HG02870 (cell line): ENCODE measurements at regions not wholly inside any gene's neighbourhood (a gene's known extent, or its start where the extent isn't known, plus 50 kb on each side); places are given as distances from the start of the nearest gene placed in this dataset.

Source experiments
- ATAC-seq: cut with Tn5 transposase; IDR thresholded peaks from one replicate; pipeline ENCODE4 v1.9.1; 2021; ENCODE audit warnings: mild to moderate bottlenecking, moderate library complexity; ENCODE audit not compliant: unreplicated experiment

DNA sequence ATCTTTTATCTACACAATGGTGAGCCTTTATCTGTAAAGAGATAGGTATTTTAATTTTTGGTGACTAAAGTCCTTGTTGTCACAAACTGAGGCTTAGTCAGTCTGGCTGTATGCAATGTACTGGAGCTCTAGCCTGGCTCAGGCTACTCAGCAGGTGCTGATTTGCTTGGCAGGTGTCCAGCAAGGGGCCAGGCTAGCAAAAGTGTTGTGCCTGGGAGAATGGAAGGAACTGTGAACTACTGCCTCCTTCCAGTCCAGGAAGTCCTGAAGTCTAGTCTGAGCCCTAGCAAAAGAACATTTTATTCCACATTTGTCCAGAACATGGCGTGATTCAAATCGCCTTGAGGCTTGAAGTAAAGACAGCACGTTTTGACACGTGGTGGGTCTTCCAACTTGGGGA is 260.5 kb downstream of the CCDC85A start:
- ATAC-seq: no peak

DNA sequence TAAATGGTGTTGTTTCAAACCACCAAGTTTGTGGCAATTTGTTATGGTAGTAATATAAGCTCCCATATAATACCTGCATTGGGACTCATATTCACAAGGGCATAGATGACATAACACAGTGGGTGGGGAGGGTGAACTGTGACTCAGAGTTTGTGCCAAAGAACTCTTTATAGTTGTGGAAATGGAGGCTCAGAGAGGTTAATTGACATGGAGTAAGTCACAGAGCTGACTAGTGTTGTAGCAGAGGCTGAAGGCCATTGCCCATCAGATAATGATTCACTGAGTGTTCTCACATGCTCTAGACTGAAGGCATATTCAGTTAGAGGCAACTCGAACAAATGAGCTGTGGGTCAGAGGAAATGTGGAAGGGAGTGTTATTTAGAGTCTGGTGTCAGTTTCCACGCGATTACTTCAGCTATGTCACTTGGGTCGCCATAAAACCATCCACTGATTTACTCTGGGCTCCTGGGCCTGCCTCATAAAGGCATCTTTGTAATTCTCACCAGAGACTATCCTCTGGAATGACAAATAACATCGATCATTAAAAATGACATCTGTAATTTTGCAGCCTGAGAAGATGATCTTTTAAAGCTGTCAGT is 264.7 kb downstream of the CCDC85A start:
- ATAC-seq: no peak

DNA sequence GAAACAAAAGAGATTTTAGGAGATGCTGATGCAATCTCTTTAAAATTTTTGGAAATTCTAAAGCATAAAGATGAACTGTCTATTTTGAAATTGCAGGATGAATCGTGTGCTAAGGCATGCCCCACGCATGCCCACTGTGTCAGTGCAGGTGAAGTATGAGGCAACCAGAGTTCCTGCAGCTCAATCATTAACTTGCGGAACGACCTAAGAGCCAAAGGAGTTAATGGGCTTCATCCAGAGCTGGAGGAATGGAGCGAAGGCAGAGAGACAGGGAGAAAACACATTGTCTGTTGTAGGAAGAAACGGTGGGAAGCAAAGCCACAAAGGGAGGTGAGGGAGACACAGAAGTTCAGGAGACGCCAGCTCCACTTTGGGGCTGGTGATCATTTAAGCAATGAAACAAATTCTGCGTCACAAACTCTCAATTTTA is 265.2 kb downstream of the CCDC85A start:
- no peak for ATAC-seq

DNA sequence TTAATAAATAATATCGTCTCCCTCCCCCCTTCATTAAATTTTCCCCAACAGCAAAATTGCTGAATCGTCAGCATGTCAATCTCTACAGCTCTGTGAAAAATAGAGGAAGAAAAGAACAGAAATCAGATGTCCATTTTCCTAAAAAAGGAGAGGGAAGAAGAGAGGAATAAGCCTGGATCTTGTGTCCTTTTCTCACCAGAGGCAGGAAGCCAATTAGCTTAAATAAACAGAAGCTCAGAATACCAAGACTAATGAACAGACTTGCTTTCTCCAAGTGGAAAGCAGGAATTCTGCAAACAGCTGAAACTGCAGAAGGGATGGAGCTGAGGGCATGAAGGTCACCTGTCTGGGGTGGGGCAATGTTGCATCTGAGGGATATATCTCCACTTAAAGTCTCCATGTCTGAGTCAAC is 265.7 kb downstream of the CCDC85A start:
- ATAC-seq: no peak

DNA sequence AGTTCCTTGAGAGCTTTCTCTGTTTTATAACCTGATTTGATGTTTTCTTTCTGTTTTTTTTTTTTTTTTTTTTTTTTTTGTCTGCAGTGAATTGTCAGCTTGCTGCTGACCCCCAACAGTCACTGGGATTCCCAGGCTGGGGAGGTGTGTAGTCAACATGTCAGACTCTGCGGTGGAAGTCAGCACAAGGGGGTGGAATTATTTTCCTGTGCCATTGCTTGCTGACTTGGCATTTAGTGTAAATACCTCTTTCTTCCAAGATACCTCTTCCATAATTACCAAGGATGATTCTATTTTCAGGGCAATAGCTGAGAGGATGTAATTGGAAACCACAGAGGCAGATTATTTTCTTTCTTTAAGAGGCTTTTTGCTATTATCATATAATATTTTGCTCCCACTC is 266.3 kb downstream of the CCDC85A start:
- ATAC-seq: no peak

DNA sequence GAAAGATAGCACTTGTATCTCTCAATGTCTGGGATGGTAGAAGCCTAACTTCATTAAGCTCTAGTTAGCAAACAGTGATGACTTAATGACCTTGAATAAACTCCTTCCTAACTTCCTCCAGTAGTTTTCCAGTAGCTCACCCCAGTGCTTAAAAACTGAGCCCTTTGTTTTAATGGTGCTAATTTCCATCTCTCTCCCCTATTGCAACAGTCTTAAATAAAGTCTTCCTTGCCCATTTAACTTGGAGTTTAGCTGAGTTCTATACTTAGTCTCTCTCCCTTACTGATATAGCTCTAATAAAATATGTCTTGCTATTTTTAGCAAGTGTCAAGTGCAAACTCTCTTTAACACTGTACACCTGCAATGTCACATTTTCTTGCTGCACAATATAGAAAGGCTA is 267.0 kb downstream of the CCDC85A start:
- ATAC-seq: no peak

DNA sequence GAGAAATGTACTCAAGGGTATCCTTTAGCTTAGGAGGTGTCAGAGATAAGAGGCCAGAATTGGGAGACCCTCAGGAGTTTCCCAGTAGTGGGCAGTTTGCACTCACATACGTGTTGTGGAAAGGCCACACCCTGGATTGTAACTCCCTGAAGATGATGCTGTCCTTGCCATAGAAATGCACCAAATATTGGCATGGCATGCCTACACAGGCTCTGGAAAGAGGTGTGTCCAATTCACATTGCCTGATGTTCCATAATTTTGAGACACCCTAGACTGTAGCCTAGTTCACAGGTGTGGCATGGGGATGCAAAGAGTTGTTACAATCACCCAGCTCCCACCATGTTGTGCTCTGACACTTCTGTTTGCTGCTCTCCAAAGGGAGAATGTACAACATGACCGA is 271.9 kb downstream of the CCDC85A start:
- no peak for ATAC-seq

DNA sequence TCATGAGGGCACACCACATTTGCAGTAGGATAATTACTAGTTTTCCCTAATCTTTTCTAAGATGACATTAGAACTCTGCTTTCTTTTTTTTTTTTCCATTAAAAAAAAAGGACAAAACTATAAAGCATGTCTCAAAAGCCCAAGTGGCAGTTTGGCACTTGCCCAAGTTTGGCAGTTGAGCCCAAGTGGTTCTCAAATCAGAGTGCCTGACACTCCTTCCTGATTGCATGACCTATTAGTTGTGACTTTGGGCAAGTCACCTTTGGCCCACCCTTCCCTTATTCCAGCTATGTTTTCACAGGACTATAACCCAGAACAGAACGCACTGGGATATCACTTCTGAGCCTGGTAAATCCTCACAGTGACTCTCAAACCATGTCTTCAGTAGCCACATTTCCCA is 273.0 kb downstream of the CCDC85A start:
- ATAC-seq: no peak

DNA sequence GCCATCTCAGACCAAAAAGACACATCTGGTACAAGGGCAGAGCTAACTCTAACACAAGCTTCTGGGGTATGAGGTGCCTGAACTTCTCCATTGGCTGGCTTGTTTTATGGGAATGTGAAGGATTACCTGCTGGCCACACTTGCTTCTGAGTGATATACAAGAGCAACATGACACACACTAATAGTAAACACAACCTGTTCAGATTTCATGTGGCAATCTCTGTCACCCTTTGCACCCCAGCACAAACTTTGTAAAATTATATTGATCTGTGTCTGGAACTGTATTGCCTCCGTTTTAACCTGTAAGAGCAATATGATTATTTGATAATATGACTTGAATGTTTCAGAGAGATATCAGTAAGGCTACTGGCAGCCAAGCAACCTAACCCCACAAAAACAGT is 276.7 kb downstream of the CCDC85A start:
- ATAC-seq: no peak

DNA sequence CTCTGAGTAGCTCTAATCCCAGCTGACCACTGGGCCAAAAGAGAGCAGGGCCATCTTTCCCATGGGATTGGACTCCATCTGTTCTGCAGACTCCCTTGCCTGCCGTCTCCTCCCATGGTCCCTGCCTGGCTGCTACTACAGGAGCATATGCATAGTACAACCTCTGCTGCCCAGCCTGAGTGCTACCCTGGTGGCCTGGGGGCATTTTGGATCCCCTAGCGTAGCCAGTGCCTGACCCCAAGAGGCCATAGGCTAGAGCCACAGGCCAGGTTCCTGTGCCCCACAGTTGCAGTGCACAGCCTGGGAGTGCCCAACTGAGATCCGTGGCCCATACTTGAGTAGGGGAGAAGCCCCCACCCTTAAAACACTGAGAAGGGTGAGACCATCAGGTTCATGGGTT is 280.3 kb downstream of the CCDC85A start:
- no peak for ATAC-seq

DNA sequence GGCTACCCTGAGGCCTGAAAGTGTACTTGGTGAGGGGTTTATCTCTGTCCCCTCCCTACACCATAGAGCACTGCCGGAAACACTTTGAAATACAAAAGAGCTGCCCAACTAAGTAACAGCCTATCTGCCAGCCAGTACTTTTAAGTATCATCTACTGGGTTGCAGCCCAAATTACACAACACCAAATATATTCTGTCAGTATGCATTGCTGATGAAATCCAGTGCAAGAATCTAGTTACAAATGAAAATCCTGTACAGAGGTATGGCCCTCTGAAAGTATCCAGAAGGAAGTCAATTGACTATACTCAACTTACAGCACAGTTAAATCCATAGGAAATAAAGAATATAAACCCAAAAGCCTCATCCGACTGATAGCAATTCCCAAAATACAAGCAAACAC is 280.8 kb downstream of the CCDC85A start:
- no peak for ATAC-seq

DNA sequence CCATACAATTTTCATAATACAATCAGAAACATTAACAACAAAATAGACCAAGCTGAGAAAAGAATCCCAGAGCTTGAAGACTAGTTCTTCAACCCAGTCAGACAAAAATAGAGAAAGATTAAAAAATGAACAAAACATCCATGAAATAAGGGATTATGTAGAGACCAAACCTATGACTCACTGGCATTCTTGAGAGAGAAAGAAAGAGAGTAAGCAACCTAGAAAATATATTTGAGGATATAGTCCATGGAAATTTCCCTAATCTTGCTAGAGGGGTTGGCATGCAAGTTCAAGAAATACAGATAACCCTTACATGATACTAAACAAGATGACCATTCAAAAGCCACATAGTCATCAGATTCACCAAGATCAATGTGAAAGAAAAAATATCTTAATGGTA is 281.7 kb downstream of the CCDC85A start:
- no peak for ATAC-seq

DNA sequence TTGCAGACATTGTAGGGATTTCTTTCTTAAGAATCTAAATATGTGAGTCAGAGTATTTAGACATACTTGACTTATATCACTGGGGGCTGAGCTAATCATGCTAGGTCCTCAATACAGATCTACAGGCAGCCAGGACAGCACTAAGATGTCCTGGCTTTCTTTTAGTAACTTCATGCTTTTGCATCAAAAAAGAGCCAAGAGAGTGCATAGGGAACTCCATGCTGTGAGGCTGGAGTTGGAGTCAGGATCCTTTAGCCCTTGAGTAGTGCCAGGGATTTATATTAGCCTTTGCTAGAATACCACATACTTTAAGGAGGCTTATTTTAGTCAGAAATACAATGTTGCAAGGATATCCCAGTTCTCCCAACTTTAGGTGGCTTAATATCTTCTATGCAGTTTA is 289.7 kb downstream of the CCDC85A start:
- no peak for ATAC-seq

DNA sequence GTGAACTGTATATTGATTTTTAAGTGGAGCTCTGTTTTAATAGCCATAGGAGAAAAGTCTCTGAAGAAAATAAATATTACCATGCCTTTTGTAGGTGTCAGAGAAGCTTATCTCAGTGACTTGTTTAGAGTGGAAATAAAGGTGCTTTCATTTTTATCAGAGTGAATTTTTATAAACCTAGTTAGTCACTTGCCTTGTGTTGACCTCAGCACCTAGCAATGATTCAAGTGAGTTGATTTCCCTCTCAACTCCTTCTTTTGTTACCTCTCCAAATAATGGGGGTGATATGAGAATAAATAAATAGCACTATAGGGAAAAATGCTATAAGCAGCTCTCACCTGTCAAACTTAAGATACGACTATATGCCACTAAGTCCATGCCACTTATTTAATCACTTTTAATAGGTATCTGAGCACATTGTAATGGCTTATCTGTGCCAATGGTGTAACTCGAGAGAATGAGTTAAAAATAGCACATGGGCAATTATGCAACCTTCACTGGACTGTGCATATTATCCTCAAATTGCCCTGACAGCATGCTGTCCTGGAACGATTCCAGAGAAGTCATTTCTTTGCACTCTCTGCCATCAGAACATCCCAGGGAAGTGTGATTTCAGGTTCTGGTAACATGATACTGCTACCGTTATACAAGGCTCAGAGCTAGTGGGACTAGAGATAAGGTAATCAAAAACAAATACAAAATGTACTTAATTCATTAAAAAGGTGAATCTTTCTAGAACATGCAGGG is 290.8 kb downstream of the CCDC85A start:
- no peak for ATAC-seq

DNA sequence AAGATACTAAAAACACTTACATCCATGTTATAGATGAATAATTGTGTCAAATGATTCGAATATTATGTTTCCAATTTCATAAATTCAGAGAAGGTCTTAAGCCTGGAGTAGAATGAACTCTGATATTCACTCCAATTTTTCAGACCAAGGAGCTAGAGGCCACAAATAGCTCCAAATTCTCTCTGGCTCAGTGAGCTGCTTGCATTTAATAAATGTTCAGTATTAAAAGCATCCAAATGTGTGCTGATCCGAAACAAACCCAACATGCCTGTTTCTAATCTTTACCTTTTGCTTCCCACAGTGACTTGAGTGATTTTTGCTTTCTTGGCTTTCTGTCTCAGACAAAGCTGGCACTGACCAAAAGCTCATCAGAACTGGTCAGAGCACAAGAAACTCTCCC is 291.4 kb downstream of the CCDC85A start:
- no peak for ATAC-seq

DNA sequence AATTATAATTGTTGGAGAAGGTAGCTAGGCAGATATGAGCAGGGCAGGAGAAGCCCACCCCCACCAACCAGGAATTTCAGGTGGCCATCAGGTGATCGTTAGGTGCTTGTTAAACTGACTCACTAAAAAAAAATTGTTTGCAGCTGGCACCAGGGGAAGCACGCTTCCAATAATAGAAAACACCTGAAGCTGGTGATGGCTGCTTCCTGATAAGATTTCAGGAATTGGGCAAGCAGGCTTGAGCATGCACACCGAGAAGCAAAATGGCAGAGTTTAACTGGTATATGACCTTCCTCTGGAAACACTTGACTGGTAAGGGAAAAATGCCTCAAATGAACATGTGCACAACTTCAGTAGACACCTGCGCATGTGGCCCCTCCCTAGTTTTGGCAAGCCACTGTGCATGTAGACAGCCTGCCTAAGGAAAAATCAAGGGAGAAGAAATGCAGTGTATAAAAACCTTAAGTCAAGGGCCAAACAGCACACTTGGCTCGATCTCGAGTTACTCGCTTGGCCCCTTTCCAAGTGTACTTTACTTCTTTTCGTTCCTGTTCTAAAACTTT is 292.8 kb downstream of the CCDC85A start:
- no peak for ATAC-seq

DNA sequence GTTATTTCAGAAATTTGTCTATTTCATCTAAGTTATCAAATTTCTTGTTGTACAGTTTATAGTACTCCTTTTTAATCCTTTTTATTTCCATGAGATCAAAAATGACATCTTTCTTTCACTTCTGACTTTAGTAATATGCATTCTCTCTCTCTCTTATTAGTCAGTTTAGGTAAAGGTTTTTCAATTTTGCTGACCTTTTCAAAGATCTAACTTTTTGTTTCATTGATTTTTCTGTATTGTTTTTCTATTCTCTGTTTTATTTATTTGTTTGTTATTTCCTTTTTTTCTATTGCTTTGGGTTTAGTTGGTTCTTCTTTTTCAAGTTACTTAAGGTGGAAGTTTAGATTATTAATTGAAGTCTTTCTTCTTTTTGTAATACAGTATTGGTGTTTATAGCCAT is 294.2 kb downstream of the CCDC85A start:
- no peak for ATAC-seq

DNA sequence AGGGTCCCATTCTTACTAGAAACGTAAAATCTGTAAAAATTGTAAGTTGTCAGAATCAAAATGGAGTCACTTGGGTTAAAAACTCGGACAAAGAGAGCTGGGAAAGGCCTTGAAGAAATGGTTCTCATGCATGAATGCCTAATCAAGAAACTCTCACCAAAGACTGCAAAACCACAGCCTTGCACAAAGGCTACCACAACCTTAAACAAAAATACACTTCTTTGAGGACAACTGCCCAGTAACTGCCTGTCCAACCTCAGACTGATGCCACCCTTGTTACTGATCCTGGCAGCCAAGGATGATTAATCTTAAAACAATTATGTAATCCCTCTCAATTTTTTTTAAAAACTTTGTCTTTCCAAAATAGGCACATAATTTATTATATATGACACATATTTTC is 299.3 kb downstream of the CCDC85A start:
- ATAC-seq: no peak

DNA sequence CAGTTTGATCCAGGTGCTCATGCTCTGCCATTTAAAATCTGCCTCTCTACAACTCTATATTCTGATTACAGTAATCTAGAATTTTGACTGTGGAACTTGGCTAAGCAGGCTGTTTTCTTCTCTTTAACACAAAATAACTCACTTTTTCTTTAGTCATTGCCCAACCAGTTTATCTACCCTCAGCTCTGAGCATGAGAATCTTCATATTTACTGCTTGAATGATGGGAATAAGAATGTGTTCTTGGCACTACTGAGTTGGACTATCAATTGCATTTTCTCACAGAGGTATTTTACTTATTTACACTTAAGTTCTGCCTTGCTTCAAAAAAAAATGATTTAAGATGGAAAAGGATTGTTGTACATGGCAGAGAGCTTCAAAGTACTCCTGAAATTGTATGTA is 301.1 kb downstream of the CCDC85A start:
- ATAC-seq: no peak

DNA sequence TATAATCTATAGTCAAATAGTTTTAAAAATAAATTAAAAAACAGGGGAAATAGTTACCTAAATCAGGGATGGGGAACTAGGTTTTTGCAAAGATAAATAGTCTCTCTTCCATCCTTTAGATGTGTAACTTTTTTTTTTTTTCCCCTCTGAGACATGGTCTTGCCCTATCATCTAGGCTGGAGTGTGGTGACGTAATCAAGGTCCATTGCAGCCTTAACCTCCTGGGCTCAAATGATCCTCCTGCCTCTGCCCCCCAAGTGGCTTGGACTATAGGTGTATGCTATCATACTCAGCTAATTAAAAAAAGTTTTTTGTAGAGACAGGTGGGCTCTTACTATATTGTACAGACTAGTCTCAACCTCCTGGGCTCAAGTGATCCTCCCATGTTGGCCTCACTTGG is 316.5 kb downstream of the CCDC85A start:
- ATAC-seq: no peak

DNA sequence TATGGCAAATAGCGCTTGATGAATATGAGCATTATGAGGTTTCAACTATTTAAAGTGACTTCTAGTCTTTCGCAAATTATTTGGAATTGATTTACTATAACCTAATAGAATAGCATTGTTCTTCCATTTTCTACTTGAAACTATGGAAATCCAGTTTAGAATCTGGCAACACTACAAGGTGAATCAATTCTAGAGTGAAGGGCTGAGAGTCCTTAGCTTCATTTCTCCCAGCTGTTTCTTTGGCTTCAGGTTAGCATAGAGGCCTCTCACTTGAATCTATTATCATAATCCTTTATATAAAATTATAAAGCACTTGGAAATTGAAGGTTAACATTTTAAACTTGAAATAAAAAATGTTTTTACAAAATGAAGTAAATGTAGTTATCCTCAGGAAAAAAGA is 318.8 kb downstream of the CCDC85A start:
- no peak for ATAC-seq

DNA sequence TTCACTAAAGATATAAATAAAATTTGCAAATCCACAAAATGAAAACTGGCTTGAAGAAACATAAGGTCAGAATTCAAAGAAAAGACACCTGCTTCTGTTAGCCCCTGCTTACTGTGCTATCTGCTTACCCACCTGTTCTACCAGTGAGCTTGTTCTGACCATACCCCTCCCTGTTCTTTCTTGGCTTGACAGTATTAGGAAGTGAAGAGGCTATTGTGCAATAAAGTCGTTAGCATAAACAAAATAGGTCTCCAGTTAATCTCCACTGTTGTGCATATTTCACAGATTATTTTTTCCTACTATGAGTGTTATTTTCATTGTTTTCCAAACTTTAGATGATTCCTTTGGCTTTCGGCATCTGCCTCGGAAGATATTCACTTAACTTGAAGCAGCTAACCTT is 322.1 kb downstream of the CCDC85A start:
- no peak for ATAC-seq

DNA sequence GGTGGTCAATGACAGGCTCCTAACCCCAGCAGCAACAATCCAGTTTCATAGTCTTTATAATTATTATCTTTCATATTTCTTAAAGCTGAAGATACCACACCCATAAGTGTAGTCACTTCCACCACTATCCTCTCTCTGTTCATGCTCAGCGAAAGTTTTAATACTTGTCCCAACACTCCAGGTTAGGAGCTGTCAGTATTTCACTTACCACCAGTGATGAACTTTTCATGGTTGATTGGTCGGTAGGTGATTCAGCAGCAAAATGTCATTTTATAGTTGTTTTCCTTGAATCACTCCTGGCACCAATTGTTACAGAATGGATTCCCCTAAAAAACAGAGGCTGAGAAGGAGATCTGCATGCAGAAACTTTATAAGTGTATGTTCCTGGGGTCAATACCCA is 324.9 kb downstream of the CCDC85A start:
- no peak for ATAC-seq
